ENCODE measurements at regions not wholly inside any gene's neighbourhood (a gene's known extent, or its start where the extent isn't known, plus 50 kb on each side); places are given as distances from the start of the nearest gene placed in this dataset.

- no peak for TF ChIP-seq EP300 (IDR thresholded peaks at IDR 0.05)
- TF ChIP-seq CTCF (IDR thresholded peaks at IDR 0.05): no peak
- TF ChIP-seq POLR2AphosphoS5 (IDR thresholded peaks at IDR 0.05): no peak
- no peak for TF ChIP-seq POLR2A (IDR thresholded peaks at IDR 0.05; ENCODE audit: low read depth)
- H3K27ac ChIP-seq (replicated peaks in 1 of 4): no peak overlapping the region
- intact Hi-C loops (cut with DNase I): no loop called here
- H3K27me3 ChIP-seq: peaks cover 0 to 5% (median 0%) of the 10 kb centered on the region in 4 donors
- H3K9me3 ChIP-seq: no peaks in the 10 kb centered on the region
- no peak overlapping the region for H3K4me3 ChIP-seq
- H3K36me3 ChIP-seq: no peaks in the 10 kb centered on the region
- DNase-seq (ENCODE audit: extremely low spot score): no peak
- over 99% methylated on average over 6 of the region's 8 CpGs for WGBS
- H3K4me1 ChIP-seq: peaks cover 28 to 41% (median 33%) of the 10 kb centered on the region in 4 donors
Observed at GRCh38 chr11:69417699-69418085, 63.8 kb upstream of the LINC01488 start.

DNA sequence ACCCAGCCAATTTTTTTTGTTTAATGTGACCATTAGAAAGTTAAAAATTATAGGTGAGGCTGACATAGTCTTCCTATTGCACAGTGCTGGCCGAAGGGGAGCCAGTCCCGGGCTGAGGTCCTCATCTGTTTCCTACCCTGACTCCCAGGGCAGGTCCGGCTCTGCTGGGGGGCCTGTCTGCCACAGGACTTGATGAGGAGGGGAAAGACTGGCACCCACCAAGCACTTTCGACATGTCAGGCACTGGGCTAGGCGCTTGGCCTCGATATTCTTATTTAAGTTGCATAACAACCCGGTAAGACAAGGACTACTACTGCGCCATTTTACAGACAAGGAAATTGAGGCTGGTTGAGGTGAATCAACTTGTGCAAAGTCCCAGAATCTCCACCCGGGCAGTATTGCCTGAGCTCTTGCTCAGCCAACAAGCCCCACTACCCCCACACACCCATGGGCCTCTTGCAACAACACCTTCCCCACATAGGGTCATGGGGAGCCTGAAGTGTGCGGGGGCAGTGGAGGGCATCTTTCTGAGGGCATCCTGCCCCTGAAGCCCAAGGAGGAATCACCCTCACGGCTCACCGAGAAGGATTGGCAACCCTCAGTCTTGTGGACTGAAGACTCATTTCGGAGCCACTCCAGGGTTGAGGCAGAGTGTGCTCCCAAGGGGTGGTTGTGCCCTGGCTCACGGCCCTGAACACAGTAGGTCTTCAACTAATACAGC lies 62.7 kb upstream of the LINC01488 start:
- H3K4me1 ChIP-seq: peaks cover 28 to 41% (median 33%) of the 10 kb centered on the region in 4 donors
- no peaks in the 10 kb centered on the region for H3K36me3 ChIP-seq
- H3K27me3 ChIP-seq: peaks cover 0 to 5% (median 0%) of the 10 kb centered on the region in 4 donors
- no peak overlapping the region for H3K27ac ChIP-seq (replicated peaks in 1 of 4)
- TF ChIP-seq CTCF (IDR thresholded peaks at IDR 0.05) (no peak), EP300 (IDR thresholded peaks at IDR 0.05) (no peak), POLR2A (IDR thresholded peaks at IDR 0.05; ENCODE audit: low read depth) (no peak), POLR2AphosphoS5 (IDR thresholded peaks at IDR 0.05) (no peak)
- DNase-seq (ENCODE audit: extremely low spot score): no peak
- 79% methylated on average over 11 of the region's 14 CpGs for WGBS
- no peaks in the 10 kb centered on the region for H3K9me3 ChIP-seq
- H3K4me3 ChIP-seq: no peak overlapping the region
- intact Hi-C loops (cut with DNase I): no loop called here

DNA sequence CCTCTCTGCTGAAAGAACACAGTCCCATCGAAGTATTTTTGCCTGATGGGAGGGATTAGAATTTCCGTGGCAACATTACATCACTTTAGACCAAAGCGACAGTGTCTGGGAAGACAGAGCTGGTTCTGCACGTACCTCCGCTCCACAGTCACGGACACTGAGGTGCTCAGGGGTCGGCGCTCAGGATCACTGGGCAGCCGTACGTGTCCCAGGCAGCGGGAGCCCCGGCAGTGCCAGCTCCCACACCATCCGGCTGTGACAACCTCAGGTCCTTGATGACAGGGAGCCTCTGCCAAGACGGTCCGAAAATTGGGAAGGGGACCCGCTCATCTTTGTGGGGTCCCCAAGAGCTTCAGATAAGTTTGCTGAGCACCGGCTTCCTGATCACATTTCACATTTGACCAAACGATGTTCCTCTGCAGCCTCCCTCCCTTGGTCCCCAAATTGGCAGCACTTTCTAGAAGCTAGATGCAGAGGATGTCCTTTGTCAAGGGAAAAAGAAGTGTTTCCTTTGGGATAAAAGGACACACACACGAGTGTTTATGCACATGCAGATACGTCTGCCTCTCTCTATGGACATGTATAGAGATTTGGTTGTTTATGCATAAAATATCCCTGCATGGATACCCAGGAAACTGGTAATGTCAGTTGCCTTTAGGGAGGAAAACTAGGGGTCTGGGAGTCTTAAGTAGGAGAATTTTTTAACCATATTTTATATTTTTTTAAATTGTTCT lies 61.6 kb upstream of the LINC01488 start:
- TF ChIP-seq EP300 (IDR thresholded peaks at IDR 0.05): no peak
- no peak for TF ChIP-seq POLR2AphosphoS5 (IDR thresholded peaks at IDR 0.05)
- TF ChIP-seq CTCF (IDR thresholded peaks at IDR 0.05): no peak
- no peak for TF ChIP-seq POLR2A (IDR thresholded peaks at IDR 0.05; ENCODE audit: low read depth)
- Histone ChIP-seq H3K36me3 (no peaks in the 10 kb centered on the region), H3K27me3 (peaks cover 0 to 5% (median 0%) of the 10 kb centered on the region in 4 donors), H3K4me3 (no peak overlapping the region), H3K9me3 (peaks cover 2 to 7% (median 6%) of the 10 kb centered on the region in 4 donors), H3K4me1 (peaks cover 28 to 36% (median 29%) of the 10 kb centered on the region in 4 donors), H3K27ac (replicated peaks in 1 of 4) (no peak overlapping the region)
- intact Hi-C loops (cut with DNase I): no loop called here
- 89% methylated on average over 19 of the region's 20 CpGs for WGBS
- no peak for DNase-seq (ENCODE audit: extremely low spot score)

DNA sequence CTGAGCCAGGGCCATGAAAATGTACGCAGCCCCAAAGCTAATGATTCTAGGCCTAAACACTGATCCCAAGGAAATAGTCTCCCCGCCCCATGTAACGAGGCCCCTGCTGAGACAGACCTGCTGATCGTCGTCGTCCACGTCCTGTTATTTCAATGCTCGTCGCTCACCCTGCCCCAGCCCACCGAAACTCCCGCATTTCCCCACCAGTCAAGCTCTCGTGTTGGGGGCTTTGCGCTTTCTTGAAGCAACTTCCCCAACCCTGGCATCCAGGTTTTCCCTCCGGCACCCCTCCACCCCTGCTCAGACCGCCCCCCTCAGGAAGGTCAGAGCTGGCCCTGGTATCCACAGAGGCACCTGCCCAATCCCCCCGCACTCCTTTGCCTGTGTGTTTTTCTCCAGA lies 58.8 kb upstream of the LINC01488 start:
- TF ChIP-seq POLR2AphosphoS5 (IDR thresholded peaks at IDR 0.05) (no peak), POLR2A (IDR thresholded peaks at IDR 0.05; ENCODE audit: low read depth) (no peak), CTCF (IDR thresholded peaks at IDR 0.05) (no peak), EP300 (IDR thresholded peaks at IDR 0.05) (no peak)
- Histone ChIP-seq H3K9me3 (peaks cover 2 to 14% (median 13%) of the 10 kb centered on the region in 4 donors), H3K36me3 (no peaks in the 10 kb centered on the region), H3K4me3 (no peak overlapping the region), H3K27ac (replicated peaks in 1 of 4) (no peak overlapping the region), H3K27me3 (no peaks in the 10 kb centered on the region), H3K4me1 (peaks cover 8 to 16% (median 12%) of the 10 kb centered on the region in 4 donors)
- no peak for DNase-seq (ENCODE audit: extremely low spot score)
- 96% methylated on average over 16 of the region's 16 CpGs for WGBS
- intact Hi-C loops (cut with DNase I): no loop called here

Data from esophagus muscularis mucosa (tissue), 4 donors.